GM19023 (cell line): ENCODE measurements at regions not wholly inside any gene's neighbourhood (a gene's known extent, or its start where the extent isn't known, plus 50 kb on each side); places are given as distances from the start of the nearest gene placed in this dataset.
A peak's percentile ranks its signal among the peaks of the same experiment; 100 is the strongest.

ENCODE experiments used
- ATAC-seq: cut with Tn5 transposase; IDR thresholded peaks from one replicate; pipeline ENCODE4 v1.9.1; 2021; ENCODE audit warnings: mild to moderate bottlenecking, moderate library complexity; ENCODE audit not compliant: unreplicated experiment

DNA sequence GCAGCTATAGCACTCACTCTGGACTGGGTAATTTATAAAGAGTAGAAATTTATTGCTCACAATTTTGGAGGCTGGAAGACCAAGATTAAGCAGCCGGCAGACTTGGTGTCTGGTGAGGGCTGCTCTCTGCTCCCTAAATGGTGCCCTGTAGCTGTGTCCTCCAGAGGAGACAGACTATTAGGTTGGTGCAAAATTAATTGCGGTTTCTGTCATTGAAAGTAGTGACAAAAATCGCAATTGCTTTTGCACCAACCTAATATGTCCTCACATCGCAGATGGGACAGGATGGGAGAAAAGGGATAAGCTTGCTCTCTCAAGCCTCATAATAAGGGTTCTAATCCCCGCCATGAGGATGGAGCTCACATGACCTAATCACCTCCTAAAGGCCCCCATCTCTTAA is 258.1 kb upstream of the VCX3A start:
- ATAC-seq = no peak

DNA sequence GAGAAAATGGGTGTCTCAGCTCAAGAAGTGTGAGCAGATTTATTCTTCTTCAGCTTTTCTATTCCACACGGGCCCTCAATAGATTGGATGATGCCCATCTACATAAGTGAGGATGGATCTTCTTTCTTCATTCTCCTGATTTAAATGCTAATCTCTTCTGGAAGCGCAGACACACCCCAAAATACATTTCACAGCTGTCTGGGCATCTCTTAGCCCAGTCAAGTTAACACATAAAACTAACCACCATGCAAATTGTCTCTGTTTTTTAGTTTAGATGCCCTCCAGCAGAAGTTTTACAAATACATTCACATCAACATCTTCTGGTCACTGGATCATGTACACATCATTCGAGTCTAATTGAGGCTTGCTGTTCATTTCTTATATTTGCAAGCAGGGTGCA is 249.0 kb upstream of the VCX3A start:
- ATAC-seq = no peak

DNA sequence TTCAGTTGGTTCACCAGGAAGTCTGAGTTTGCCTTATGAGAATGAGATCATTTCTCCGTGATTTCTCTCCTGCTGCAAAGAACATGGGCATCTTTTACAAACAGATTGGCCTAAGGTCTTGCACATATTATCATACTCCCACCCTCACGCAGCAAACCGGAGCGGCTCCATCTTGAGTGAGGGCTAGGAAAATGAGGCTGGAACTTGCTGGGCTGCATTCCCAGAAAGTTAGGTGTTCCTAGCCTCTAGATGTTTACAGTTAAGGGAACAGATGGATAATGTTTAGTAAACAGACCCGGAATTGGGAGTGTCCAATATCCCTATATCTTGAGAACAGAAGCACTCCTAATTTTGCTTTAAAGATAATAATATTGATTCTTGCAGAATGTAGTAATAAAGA is 247.9 kb upstream of the VCX3A start:
- no peak for ATAC-seq

DNA sequence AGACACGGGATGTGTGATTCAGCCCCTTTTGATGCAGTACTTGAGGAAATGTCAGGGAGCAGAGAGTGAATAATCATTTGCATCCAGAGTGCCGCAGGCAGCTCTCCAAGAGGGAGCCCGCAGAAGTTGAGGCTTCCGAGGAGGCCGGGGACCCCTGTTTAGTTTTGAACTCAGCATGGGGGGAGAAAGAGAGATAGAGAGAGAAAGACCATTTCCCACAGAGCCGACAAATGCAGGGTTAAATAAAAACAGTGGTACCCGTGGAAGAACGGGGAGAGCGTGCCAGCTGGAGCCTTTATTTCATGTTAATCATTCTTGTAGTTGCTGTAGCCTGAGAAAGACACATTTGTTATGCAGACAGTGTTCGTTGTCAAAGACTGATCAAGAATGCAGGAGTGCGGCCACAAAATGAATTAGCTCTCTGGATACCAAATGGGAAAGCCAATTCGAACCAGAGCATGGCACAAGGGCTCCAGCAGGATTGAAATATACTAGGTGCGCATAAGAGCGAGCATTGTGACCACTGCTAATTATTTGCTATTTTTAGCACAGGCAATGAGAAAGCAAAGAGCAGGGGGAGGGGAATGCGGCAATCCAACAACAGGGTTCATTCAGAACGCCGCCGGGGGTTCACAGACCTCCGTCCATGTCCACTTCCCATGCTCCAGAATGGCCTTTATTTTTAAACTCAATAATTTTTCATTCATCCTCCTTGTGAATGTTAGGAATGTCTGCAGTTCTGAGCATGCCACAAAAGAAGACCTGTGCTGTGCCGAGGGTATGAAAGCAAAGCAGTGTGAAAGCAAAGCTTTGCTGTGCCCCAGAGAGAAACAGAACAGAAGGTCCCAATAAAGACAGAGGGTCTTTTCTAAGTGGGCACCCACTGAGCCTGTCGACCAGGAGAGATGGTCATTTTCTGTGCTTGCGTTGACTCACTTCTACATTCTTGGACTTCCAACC is 243.9 kb upstream of the VCX3A start:
- no peak for ATAC-seq

DNA sequence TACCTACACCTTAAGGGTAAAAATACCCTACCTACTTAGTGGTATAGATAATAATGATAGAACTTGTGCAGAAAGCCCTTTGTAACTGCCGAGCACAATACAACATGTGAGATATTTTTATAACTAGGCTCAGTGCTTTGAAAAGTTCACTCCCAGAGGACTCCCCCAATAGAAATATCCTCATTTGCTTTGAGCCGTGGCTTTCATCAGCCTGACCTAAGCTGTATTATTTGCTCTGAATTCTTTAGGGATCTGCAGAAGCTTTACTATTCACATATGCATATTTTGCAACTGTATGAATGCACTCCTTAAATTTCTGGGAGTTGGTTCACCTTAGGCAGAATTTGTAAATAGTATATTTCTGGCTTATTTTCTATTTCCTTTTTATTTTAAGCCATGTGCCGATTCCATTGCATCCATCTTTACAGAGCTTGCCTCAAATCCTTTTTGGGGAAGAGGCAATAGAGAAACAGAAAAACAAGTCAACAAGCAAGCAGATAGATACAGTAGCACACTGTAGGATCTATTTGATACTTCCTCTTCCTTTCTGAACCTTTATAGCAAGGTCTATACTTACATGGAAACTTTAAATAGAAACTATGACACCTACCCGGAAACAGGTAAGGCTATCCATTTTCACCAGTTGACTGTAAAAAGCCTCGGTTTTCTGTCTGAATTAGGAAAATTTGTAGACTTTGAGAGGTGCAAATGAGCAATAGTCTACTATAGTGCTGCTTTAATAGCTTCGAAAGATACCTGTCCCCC is 242.5 kb upstream of the VCX3A start:
- no peak for ATAC-seq

DNA sequence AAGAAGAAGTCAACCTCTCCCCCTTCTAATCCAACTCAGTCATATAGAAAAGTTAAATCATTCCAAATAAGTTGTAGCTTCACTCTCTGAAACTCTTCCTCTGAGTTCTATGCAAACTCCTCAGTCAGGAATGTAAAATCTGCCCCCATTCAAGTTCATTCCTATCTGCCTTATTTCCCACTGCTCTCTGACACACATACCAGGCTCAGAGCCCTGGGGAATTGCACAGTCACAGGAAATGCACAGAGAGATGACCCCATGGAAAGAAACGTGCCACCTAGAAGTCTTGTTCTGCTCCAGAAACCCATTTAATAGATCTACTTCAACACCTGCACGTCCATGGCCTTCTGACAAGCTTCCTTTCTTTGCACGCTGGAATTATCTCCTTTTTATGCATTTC is 236.0 kb upstream of the VCX3A start:
- ATAC-seq = no peak

DNA sequence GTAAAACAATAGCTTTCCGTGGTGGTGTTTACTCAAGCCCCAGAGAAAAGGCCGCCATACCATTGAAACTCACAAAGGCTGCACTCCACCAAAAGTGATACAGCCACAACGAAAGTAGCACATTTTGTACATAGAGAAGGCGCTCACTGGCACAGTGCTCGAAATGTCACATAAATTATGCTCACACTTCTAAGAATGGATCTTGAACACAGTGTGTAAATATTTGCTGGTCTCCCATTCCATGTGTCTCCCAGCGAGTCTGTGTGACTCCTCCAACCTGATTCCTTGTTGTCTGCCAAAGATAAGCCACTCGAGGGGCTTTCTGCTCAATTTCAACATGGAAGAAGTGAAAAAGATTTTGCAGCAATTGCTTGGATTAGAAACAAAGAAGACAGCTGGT is 234.0 kb upstream of the VCX3A start:
- no peak for ATAC-seq

DNA sequence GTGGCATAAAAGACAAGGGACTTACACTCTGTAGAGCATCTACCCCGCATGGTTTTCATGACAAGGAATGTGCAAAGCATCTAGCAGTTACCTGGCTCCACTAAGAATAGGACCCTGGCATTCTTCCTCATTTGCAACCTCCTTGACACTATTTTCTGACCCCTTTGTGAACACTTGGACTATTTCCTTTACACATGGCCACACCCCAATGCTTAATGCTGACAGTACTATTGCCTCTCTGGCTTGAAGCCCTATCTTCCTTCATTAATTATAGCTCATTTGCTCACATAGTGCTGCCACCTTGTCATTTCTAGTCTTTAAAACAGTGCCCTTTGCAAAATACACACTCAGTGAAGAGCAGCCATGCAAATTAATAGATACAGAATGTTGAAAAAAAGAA is 226.3 kb upstream of the VCX3A start:
- ATAC-seq = no peak

DNA sequence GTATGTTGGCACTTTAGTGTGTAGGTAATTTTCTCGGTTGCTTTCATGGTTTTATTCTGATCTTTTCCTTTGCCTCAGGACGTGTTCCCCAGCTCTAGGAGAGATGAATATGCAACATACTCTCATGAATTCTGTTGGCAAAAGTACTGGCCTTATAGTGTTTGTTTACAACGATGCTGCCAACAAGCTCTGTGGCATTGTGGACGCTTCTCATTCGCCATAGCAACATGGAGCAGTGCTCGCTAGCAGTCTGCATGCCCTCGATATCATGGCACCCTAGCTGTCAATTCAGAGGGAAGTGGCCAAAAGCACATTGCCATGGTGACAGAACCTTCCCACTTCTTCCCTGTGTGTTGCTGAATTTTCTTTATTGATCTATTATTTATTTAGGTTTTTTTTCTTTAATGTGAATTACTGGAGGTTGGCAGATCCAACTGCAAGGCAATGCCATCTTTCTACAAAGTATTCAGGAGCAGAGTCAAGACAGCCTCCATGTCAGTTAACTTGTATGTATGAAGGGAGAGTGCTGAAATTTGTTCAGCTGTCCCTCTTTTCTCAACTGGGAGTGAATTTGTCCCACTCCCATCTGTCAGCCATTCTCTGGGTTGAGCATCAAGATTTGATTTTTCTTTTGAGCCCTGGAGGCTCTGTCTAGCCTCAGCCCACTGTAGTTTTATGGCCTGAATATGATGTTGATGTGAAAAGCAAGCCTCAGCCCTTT is 224.9 kb upstream of the VCX3A start:
- no peak for ATAC-seq

DNA sequence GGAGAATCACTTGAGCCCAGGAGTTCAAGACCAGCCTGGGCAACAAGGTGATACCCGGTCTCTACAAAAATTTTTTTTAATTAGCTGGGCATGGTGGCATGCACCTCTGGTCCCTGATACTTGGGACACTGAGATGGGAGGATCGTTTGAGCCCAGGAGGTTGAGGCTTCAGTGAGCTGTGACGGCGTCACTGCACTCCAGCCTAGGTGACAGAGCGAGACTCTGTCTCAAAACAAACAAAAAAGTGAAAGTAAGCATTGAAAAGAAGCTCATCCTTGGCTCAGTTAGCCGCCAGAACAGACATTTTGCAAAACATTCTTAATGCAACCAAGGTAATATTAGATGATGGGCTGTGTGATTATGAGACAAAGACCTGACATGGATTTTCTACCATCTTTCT is 223.3 kb upstream of the VCX3A start:
- no peak for ATAC-seq

DNA sequence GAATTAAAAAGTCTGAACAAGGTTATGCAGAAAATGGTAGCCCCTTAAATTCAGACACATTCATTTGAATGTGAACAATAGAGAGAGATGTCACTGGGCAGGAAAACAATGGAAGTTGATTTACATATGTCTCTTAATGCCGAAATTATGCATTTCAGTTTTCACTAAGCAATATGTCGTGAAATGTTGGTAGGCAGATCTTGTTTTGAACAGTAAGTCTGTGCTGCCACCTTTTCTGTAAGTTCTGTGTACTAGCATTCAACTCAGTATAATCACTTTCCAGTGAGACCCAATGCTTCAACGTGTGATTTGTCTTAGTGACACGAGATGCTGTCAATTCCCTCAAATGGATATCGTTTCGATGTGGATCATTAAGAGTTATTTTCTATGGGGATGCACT is 222.7 kb upstream of the VCX3A start:
- ATAC-seq = no peak

DNA sequence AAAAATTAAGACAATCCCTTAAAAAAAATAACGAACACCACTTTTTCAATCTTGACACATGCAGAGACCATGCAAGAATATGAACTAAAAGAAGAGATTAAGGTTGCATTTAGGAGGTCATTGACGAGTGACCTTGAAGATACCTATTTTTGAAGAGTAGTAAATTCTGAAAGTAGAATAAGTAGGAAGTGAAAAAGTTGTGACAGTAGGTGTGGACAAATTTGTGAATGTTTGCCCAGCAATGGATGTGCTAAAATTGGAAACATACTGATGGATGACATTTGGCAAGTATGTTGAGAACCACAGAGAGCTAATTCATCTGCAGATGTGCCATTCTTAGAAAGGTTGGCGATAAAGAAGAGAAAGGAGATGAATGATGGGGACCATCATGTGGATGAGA is 213.7 kb upstream of the VCX3A start:
- ATAC-seq = no peak

DNA sequence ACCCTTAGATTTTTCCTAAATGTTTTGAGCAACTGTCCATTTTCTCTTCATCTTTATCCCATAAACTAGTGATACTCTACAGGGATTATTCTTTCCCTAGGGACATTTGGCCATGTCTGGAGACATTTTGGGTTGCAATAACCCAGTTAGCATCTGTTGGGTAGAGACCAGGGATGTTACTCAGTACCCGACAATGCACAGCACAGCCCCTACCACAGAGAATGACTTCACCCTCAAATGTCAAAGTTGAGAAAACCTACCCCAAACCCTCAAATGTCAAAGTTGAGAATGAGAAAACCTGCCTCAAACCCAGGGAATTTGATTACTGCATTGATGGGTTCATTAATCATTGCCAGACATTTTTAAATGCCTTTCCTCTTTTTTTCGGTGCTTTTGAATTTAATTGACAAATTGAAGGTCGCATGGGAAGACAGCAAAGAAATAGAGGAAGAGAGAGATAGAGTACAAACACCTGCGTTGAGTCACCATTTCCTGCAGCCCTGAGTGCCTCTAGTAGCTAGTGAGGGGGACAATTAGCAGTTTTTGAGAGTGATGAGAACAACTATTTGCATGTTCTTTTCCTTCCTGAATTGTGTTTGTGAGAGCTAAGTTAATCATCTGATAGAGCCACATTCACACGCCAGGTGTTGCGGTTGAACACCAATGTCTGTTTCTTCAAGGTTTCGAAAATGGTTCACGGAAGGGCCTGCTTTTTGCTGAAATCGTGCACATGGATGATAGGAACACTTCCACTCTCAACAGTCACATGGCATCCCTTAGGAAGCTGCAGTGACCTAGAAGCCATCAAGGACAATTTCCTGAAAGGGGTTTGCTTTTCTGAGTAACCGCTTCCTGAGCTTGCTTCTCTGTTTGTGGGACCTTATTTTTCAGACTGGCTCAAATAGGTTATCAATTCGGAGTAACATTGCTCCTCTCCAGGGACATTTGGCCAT is 203.9 kb upstream of the VCX3A start:
- peak; percentile 95 for ATAC-seq

DNA sequence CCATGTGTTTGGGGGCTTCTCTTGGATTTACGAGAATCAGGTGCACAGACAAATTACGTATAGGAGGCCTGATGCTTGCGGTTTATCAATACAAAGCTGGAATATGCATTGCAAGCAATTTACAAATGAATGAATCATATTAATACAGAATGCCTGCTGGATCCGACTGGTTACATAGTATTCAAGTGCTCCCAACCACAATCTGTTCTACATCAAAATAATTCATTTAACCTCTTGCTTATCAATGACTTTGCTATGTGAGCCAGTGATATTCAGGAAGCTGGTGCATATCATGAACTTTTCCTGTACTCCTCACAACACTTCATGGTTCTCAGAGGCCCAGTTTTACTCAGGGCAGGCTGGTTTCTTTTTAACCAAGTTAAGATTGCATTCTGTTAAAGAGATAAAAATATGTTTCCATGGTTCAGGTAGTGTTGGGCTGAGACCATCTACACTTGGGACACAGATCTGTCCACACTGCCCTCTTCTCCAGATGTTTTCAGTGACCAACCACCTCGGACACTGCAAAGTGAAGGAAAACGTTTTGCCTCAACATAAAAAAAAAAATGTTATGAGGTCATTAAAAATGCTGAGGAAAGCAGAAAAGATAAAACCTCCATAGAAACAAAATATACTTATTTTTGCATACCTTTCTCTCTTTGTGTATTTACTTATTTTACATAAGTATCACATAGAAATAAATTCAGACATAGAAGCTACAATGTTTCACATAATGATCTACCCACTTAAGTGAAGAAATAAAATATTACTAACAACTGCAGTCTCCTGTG is 200.1 kb upstream of the VCX3A start:
- no peak for ATAC-seq

DNA sequence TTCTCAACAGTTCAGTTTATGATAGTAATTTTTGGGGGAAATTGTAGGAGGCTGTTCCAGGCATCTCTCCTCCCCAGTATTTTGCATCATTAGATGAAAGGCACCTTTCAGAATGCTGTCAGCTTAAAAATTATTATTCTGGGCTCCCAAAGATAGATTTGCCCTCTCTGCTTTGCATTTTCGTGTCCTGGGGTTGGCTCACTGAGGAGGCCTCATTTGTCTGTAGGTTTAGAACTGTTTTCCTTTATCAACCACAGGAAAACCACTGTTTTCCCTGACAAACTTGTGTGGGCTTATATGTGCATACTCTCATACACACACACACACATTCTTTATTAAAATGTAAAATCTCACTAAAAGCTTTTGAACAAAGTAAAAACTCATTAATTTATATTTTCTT is 197.2 kb upstream of the VCX3A start:
- ATAC-seq = no peak

DNA sequence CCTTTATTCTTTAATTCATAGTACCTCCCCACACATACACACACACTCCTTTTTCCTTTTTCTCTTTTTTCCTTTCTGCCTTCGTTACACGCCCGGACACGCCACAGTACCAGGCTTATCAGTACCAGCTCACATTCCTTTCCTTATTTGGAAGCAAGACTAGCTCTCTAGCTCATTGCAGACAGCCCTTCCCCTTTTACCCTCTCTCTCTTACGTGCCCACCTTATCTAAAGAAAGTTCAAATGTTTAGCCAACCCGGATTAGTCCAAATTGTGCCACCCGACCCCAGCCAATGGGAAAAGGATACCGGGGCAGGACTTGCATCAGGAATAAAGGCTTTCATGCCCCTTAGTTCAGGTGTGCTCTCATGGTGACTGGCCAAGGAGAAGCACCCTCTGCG is 194.7 kb upstream of the VCX3A start:
- ATAC-seq = no peak

DNA sequence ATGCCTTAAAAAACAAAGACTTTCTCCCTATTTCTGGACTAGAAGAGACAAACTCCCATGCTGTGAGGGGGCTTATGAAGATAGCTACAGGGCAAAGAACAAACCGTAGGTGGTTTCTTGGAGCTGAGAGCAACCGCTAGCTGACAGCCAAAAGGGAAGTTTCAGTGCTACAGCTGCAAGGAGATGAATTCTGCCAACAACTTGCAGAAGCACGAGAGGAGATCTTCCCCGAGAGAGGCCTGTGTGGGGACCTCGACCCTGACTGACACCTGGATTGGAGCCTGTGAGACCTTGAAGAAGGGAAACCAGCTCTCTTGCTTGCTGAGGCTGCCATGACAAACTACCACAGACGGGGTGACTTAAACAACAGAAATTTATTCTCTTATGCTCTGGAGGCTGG is 183.8 kb upstream of the VCX3A start:
- no peak for ATAC-seq

DNA sequence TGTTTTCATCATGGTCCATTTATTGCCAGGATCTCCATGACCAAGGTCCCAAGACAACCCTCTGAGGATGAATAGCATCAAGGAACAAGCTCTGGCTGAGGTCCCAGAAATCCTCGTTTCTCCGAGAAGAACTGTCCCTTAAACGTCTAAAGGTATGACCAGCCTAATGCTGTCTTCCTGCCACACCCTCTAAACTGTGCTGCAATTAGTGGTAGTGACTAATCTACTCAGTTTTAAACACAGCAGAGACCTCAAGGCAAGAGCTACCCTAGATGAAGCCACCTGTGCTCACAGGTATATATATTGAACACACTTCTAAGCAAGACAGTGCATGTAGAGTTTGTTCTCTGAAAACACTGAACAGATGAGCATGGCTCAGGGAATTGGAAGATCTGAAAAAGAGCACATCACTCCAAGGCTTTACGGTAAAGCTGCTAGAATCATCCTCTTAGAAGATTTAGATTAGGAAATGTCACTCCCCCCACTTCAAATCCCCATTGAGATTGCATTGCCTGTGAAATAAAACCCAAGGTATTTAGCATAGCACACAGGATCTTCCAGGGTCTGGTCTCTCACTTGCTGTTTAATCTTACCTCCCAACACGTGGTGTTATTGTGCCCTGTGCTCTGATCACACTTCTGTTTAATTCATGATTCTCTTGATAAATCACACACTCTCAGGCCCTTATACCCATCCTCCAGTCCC is 173.9 kb upstream of the VCX3A start:
- ATAC-seq = no peak

DNA sequence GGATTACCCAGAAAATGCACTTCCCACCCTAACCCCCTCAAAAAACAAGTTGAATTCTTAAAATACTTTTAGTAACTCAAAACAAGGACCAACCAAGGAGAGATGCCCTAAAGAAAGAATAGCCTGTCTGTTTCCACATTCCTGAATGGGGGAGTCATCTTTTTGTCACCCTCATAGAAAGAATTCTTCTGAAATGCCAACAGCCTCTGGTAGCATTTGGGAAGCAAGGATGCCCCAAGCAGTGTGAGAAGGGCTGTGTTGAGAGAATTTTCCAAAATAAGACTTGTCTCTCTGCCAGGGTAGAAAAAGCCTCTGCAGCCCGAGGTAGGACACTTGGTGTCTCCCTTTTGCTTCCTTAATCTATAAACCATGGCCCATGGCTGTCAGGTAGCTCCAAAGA is 173.1 kb upstream of the VCX3A start:
- ATAC-seq = no peak
